NB4 (cell line): ENCODE measurements at regions not wholly inside any gene's neighbourhood (a gene's known extent, or its start where the extent isn't known, plus 50 kb on each side); places are given as distances from the start of the nearest gene placed in this dataset.

ENCODE experiments used
- CTCF ChIP-seq: IDR thresholded peaks from one replicate; pipeline ENCODE4 v1.5.1; 2012; ENCODE audit warnings: low read depth, low read length
- POLR2A ChIP-seq: IDR thresholded peaks from 2 replicates; pipeline ENCODE4 v1.6.1; 2011; ENCODE audit warnings: mild to moderate bottlenecking; ENCODE audit not compliant: insufficient read length; ENCODE audit errors: extremely low read depth

GRCh38 chr6:163679012-163679660 lies 264.6 kb downstream of the QKI start:
- no peak for TF ChIP-seq CTCF
- TF ChIP-seq POLR2A: no peak
